Tibial artery (tissue), 4 donors: ENCODE measurements at regions not wholly inside any gene's neighbourhood (a gene's known extent, or its start where the extent isn't known, plus 50 kb on each side); places are given as distances from the start of the nearest gene placed in this dataset.
A peak's percentile ranks its signal among the peaks of the same experiment; 100 is the strongest.

Source experiments
- DNase-seq, 2 donors: peaks; one replicate each; pipeline ENCODE4 v3.0.0-alpha.2; 2019
- H3K27ac ChIP-seq, 2 donors: fragments of 200-600 bp; sonication (generic) in 1 of 2; 1 replicate in 1 of 2; 2 replicates in 1 of 2; pipeline ENCODE4 v1.5.1; 2018 to 2019; ENCODE audit warnings: mild to moderate bottlenecking in 1 of 2
- H3K27me3 ChIP-seq, 2 donors: fragments of 200-600 bp; sonication (generic) in 1 of 2; one replicate each; pipeline versions ENCODE4 v1.5.1 to v1.6.0; 2016 to 2019
- H3K36me3 ChIP-seq, 3 donors: fragments of 200-600 bp; sonication (generic) in 2 of 3; one replicate each; pipeline ENCODE4 v1.5.1; 2016 to 2019; ENCODE audit warnings: mild to moderate bottlenecking in 2 of 3
- H3K4me1 ChIP-seq, 4 donors: fragments of 200-600 bp; sonication (generic) in 2 of 4; 1 replicate in 3 of 4; 2 replicates in 1 of 4; pipeline ENCODE4 v1.5.1; 2016 to 2019
- H3K4me3 ChIP-seq, 2 donors: fragments of 200-600 bp; sonication (generic) in 1 of 2; 1 replicate in 1 of 2; 2 replicates in 1 of 2; pipeline ENCODE4 v1.5.1; 2018 to 2019; ENCODE audit warnings: mild to moderate bottlenecking in 2 of 2
- H3K9me3 ChIP-seq, 3 donors: fragments of 200-600 bp; sonication (generic) in 1 of 3; one replicate each; pipeline ENCODE4 v1.5.1; 2016 to 2019
- CTCF ChIP-seq, 2 experiments: fragments of 200-600 bp in 1 of 2; fragments of 450-650 bp in 1 of 2; IDR thresholded peaks; one replicate each; pipeline ENCODE4 v1.5.1; 2017 to 2019; ENCODE audit warnings: antibody characterized with exemption in 2 of 2, mild to moderate bottlenecking in 1 of 2, moderate library complexity in 1 of 2
- intact Hi-C: fragments of 100-400 bp; cut with DNase I; formaldehyde crosslinking; loops from one replicate; pipeline ENCODE4 v1.15.0; 2023; ENCODE audit warnings: low total_unique reads

- peaks cover 0 to 36% (median 9%) of the 10 kb centered on the region in 4 donors for H3K4me1 ChIP-seq
- H3K9me3 ChIP-seq = no peaks in the 10 kb centered on the region
- no peaks in the 10 kb centered on the region for H3K27me3 ChIP-seq
- no peak overlapping the region for H3K27ac ChIP-seq
- no peak overlapping the region for H3K4me3 ChIP-seq
- no peaks in the 10 kb centered on the region for H3K36me3 ChIP-seq
- DNase-seq = peak in 1 of 2 donors; percentile 51
- intact Hi-C loops = no loop called here
- no peak for TF ChIP-seq CTCF (IDR thresholded peaks at IDR 0.05)
Observed at GRCh38 chr2:236743039-236743920, 173.7 kb downstream of the ACKR3 start.

GRCh38 chr2:236743921-236744280, 174.3 kb downstream of the ACKR3 start:
- H3K4me3 ChIP-seq = no peak overlapping the region
- intact Hi-C loops = no loop called here
- no peak for TF ChIP-seq CTCF (IDR thresholded peaks at IDR 0.05)
- no peak for DNase-seq
- no peak overlapping the region for H3K27ac ChIP-seq
- no peaks in the 10 kb centered on the region for H3K9me3 ChIP-seq
- H3K4me1 ChIP-seq = peaks cover 0 to 38% (median 9%) of the 10 kb centered on the region in 4 donors
- H3K27me3 ChIP-seq = no peaks in the 10 kb centered on the region
- no peaks in the 10 kb centered on the region for H3K36me3 ChIP-seq

- no peaks in the 10 kb centered on the region for H3K36me3 ChIP-seq
- intact Hi-C loops = no loop called here
- no peak overlapping the region for H3K27ac ChIP-seq
- DNase-seq = no peak
- peaks cover 0 to 41% (median 9%) of the 10 kb centered on the region in 4 donors for H3K4me1 ChIP-seq
- no peak for TF ChIP-seq CTCF (IDR thresholded peaks at IDR 0.05)
- H3K9me3 ChIP-seq = no peaks in the 10 kb centered on the region
- no peaks in the 10 kb centered on the region for H3K27me3 ChIP-seq
- no peak overlapping the region for H3K4me3 ChIP-seq
Observed at GRCh38 chr2:236744281-236744705, 174.7 kb downstream of the ACKR3 start.

GRCh38 chr2:236744716-236745115, 175.1 kb downstream of the ACKR3 start:
- Histone ChIP-seq H3K27me3 (no peaks in the 10 kb centered on the region), H3K4me3 (no peak overlapping the region), H3K4me1 (peaks cover 0 to 41% (median 9%) of the 10 kb centered on the region in 4 donors), H3K9me3 (no peaks in the 10 kb centered on the region), H3K36me3 (no peaks in the 10 kb centered on the region), H3K27ac (peak overlapping the region in 1 of 2 donors; percentile 55)
- intact Hi-C loops = no loop called here
- no peak for TF ChIP-seq CTCF (IDR thresholded peaks at IDR 0.05)
- no peak for DNase-seq

- Histone ChIP-seq H3K9me3 (no peaks in the 10 kb centered on the region), H3K4me3 (no peak overlapping the region), H3K36me3 (no peaks in the 10 kb centered on the region), H3K27me3 (no peaks in the 10 kb centered on the region), H3K27ac (peak overlapping the region; percentile 55 to 67), H3K4me1 (peaks cover 0 to 41% (median 9%) of the 10 kb centered on the region in 4 donors)
- intact Hi-C loops = no loop called here
- peak; percentile 49 to 83 for DNase-seq
- peak in 1 of 2 experiments; percentile 13 for TF ChIP-seq CTCF (IDR thresholded peaks at IDR 0.05)
Observed at GRCh38 chr2:236745420-236746210, 176.0 kb downstream of the ACKR3 start.
